ENCODE measurements at regions not wholly inside any gene's neighbourhood (a gene's known extent, or its start where the extent isn't known, plus 50 kb on each side); places are given as distances from the start of the nearest gene placed in this dataset.
"Not testable (repeated sequence)": the region's sequence is repeated elsewhere in the genome, so short reads cannot be mapped to it uniquely, and the experiment has no call there.

DNA sequence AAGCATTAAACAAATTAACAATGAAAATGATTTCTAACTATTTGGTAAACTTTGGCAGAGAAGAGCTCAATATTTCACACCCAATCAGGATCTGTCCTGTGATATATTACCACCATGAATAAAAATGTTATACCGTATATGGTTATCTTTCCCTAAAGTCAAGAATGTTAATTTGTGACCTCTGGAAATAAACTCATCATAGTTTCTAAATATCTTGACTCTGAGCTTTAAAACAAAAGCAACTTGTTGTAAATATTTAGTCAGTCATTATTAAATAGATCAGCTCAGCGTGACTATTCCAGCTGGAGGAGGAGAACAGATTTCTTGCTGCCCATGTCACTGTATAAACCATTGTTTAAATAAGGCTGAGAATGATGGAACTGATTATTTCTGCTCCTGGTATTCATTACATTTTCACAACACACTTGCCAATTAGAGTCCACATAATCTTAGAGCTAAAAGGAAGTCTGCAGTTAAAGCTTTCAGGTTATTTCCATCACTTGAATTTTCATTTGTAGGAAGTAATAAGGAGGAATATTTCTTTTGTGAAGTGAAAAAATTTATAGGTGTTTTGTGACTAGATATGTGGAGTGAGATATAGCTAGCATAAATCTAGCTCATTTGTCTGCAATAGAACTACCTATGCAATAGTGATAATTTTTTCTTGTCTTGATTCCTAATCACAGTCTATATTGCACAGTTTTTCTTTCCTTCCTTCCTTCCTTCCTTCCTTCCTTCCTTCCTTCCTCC is 106.5 kb upstream of the P2RY1 start:
- DNase-seq, result no peak

DNA sequence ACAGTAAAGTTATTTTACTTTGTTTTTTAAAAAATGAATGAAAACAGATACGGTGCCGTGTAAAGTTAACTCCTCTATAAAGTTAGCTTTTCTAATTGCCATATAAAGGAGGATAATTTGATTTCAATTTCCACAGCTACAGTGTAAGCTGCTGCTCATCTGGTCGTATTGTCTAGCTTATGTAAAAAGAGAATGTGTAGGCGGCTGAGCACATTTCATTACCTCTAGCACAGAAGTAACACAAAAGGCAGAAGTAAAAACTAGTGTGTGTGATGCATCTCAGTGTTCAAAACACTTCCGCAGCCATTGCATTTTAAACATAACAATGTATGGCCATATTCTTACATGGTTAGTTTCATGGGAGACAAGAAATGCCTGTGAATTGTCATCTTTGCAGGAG is 105.0 kb upstream of the P2RY1 start:
- no peak for DNase-seq

DNA sequence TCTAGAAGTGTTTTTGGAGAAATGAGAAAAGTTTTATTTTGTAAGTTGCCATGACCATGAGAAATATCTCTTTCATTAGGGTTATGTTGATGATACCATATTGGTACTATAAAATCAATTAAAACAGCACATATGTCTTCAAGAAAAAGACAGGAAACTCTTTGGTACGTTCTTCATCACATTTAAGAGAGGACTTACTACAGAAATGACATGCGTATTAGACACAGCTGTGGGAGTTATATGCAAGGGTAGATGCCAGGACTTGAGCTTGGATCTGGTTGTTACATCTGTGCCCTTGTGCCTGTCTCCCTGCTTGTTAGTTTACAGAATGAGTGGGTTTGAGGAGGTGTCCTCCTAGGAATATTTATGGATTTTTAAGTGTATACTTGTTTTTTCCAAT is 103.4 kb upstream of the P2RY1 start:
- no peak for DNase-seq

DNA sequence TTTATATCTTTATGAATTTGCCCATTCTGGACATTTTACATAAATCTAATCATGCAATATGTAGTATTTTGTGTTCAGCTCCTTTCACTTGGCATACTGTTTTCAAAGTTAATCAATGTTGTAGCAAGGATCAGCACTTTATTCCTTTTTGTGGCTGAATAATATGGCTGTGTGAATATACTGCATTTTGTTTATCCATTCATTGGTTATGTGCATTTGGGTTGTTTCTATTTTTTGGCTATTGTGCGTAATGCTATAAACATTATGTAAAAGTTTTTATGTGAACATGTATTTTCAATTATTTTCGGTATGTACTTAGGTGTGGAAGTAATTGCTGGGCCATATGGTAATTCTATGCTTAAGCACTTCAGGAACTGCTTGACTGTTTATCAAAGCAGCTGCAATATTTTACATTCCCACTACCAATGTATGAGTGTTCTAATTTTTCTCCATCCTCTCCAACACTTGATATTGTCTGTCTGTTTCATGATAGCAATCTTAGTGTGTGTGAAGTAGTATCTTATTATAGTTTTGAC is 101.3 kb upstream of the P2RY1 start:
- no peak for DNase-seq

GRCh38 chr3:152737021-152737908 is 97.7 kb upstream of the P2RY1 start:
- no peak for DNase-seq

- DNase-seq, result no peak
These were observed 96.3 kb upstream of the P2RY1 start for GRCh38 chr3:152738656-152739055.

DNA sequence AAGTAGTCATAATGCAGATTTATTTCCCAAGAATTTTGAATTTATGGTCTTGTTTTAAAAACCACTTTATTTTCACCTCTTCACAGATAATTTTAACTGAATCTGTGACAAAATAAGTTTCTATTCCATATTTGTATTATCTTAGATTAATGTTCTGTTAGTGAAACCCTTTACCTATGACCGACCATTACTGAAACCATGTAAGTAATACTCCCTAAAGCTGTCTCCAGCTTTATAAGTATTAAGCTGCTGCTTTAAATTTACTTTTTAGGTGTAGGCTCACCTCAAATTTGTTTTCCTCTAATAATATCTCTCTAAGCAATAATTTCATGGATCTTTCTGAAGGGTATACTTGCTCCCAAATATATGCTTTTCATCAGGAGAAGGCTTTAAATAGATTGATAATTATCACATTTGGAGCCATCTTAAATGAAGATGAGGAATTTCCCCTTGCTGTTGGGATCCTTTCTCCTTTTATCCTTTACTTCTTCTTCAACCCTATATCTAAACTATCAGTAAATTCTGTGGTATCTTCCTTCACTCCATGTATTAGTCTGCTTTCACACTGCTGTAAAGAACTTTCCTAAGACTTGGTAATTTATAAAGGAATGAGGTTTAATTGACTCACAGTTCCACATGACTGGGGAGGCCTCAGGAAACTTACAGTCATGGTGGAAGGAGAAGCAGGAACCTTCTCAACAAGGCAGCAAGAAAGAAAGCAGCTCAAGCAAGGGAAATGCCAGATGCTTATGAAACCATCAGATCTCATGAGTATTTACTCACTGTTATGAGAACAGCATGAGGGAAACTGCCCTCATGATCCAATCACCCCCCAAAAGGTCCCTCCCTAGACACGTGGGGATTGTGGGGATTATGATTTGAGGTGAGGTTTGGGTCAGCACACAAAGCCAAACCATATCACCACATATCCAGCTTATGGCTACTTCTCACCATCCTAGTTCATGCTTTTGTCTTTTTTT is 92.3 kb upstream of the P2RY1 start:
- DNase-seq, result no peak

DNA sequence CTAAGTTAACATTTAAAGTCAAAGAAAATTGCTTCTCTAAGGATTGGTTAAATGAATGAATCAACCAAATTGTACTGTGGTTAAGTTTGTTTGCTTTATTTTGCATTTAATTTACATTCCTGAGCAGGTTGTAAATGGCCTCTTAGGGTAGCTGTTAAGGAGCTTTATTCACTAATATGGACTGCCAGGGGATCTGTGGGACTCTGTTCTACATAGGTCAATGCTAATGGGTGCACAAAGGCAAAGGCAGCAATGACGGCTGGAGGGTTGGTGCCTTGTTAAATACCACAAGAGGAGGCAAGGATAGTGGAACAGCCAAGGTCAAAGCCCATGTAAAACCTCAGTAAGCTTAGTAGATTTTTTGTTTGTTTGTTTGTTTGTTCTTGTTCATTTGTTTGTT is 89.3 kb upstream of the P2RY1 start:
- DNase-seq, result no peak

DNA sequence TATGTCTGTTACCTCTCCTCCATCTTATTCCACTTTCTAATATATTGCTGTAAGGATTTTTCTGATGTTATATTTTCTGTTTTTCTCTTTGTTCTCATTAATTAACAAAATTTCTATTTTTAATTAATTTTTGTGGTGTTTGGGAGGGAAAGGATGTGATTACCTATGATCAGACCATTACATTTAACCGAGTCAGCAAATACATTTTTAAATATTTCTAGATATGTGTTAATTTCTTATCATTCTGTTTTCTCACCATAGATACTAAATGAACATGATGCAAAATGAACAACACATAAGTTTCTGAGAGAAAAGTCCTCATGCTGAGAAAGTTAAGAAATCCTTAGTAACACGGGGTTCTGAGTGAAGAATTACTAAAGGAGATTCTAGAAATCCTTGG is 80.6 kb upstream of the P2RY1 start:
- no peak for DNase-seq

DNA sequence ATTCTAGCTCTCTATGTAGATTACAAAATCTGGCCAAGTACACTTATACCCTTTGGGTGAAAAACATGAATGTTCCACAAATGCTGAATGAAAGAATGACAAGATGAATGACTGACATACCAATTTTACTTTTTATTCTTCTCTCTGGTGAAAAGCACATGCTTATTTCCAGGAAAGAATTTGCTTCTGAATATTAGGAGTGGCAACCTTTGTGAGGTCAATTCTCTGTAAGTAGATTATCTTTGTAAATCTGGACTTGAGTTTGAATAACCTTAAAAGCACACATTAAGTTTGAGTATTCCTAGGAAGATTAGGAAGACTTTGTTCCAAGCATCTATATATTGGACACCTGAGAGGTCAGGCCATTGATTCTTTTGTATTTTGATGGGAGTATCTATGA is 78.1 kb upstream of the P2RY1 start:
- DNase-seq, result no peak

GRCh38 chr3:152760024-152760563 is 74.8 kb upstream of the P2RY1 start:
- DNase-seq, result no peak

GRCh38 chr3:152760591-152760990 is 74.3 kb upstream of the P2RY1 start:
- no peak for DNase-seq

DNA sequence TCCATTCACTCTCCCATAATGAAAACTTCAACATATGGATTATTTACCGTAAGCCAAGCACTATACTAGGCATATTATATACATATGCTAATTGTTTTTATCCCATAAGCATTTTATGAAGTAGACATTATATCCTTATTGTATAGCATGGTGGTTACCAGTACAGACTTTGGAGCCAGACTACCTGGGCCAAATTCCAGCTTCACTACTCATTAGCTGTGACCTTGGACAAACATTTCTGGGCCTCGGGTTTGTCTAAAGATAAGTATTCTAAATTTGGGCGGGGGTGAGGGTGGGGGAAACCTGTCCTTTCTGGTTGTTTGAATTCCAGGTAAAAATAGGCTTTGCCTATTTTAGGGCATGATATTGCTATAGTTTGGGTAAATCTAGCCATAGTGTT is 66.5 kb upstream of the P2RY1 start:
- DNase-seq, result no peak

- no peak for DNase-seq
These were observed 65.4 kb upstream of the P2RY1 start for GRCh38 chr3:152769523-152769922.

- DNase-seq, result no peak
These were observed 64.6 kb upstream of the P2RY1 start for GRCh38 chr3:152770296-152770695.

- no peak for DNase-seq
These were observed 63.8 kb upstream of the P2RY1 start for GRCh38 chr3:152771120-152771519.

- no peak for DNase-seq
These were observed 62.2 kb upstream of the P2RY1 start for GRCh38 chr3:152772674-152773225.

DNA sequence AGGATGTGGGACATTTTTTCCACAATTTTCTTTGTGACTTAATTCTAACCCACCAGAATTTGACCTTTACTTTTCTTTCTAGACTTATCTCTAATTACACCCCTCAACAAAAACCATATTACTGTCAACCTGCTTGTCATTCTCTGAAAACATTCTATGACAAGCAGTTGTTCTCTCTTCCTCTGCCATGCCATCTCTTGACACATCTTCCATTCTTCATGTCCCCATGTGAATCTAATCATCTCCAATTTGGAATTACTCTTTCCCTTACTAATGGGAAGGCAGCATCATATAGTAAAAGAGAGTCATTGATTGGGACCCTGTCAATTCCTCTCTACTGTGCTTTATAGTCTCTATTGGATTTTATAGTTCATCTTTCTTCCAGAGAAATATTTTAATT is 61.3 kb upstream of the P2RY1 start:
- DNase-seq, result no peak

DNA sequence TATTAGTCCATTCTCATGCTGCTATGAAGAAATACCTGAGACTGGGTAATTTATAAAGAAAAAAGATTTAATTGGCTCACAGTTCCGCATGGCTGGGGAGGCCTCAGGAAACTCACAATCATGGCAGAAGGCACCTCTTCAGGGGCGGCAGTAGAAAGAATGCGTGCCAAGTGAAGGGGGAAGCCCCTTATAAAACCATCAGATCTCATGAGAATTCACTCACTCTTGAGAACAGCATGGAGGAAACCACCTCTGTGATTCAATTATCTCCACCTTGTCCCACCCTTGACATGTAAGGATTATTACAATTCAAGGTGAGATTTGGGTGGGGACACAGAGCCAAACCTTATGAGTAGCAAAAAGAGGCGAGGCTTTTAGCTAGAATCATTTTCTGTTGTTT is 60.7 kb upstream of the P2RY1 start:
- not testable (repeated sequence) for DNase-seq

- DNase-seq, result no peak
These were observed 56.9 kb upstream of the P2RY1 start for GRCh38 chr3:152778022-152778421.

DNA sequence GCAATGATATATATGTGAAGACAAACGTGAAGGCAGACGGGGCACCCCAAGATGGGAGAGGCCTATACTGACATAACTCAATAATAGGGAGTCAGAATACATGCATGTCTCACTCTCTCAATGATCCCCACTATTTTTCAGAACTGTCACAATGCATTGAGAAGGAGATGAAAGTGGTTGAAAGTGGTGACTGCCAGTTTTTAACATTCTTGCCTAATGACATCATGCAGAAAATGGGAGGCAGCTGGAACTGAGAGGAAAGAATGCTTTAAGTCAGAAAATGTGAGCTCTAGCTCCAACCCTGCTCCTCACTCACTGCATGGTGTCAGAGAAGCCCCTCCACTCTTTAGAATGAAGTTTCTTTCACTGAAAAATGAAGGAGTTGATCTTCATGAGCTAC is 55.3 kb upstream of the P2RY1 start:
- no peak for DNase-seq

GRCh38 chr3:152780553-152780952 is 54.4 kb upstream of the P2RY1 start:
- DNase-seq, result no peak

Data from NCI-H1092 treated with DMSO at 0.1 percent for 48 hours (cell line).